ENCODE measurements at regions not wholly inside any gene's neighbourhood (a gene's known extent, or its start where the extent isn't known, plus 50 kb on each side); places are given as distances from the start of the nearest gene placed in this dataset.
A peak's percentile ranks its signal among the peaks of the same experiment; 100 is the strongest.
"Not testable (repeated sequence)": the region's sequence is repeated elsewhere in the genome, so short reads cannot be mapped to it uniquely, and the experiment has no call there.

GRCh38 chr20:48339986-48340882 is 487.6 kb downstream of the PREX1 start:
- peak overlapping the region in 1 of 3 donors; percentile 56 for H3K27ac Mint-ChIP-seq
- peaks cover 19% of the 10 kb centered on the region for H3K27me3 Mint-ChIP-seq
- H3K4me3 Mint-ChIP-seq = peak overlapping the region in 2 of 4 donors; percentile 40 to 80

GRCh38 chr20:48339190-48339985 is 488.4 kb downstream of the PREX1 start:
- Mint-ChIP-seq H3K36me3 (no peaks in the 10 kb centered on the region), H3K4me3 (peak overlapping the region in 2 of 4 donors; percentile 40 to 80), H3K27ac (no peak overlapping the region), H3K4me1 (peaks cover 10 to 26% (median 25%) of the 10 kb centered on the region in 3 donors), H3K27me3 (peaks cover 21% of the 10 kb centered on the region), H3K9me3 (peaks cover 0 to 4% (median 0%) of the 10 kb centered on the region in 3 donors)

More at GRCh38 chr20:48339986-48340882, 487.6 kb downstream of the PREX1 start:
- peaks cover 0 to 4% (median 0%) of the 10 kb centered on the region in 3 donors for H3K9me3 Mint-ChIP-seq
- peaks cover 10 to 26% (median 25%) of the 10 kb centered on the region in 3 donors for H3K4me1 Mint-ChIP-seq
- no peaks in the 10 kb centered on the region for H3K36me3 Mint-ChIP-seq

- Mint-ChIP-seq H3K27ac (no peak overlapping the region), H3K4me1 (peaks cover 10 to 26% (median 25%) of the 10 kb centered on the region in 3 donors), H3K4me3 (no peak overlapping the region), H3K27me3 (peaks cover 22% of the 10 kb centered on the region), H3K9me3 (peaks cover 0 to 4% (median 0%) of the 10 kb centered on the region in 3 donors), H3K36me3 (no peaks in the 10 kb centered on the region)
These were observed 489.1 kb downstream of the PREX1 start for GRCh38 chr20:48338717-48339116.

GRCh38 chr20:48336597-48336996 is 491.2 kb downstream of the PREX1 start:
- peaks cover 10 to 25% (median 25%) of the 10 kb centered on the region in 3 donors for H3K4me1 Mint-ChIP-seq
- no peak overlapping the region for H3K4me3 Mint-ChIP-seq
- no peak overlapping the region for H3K27ac Mint-ChIP-seq
- peaks cover 2% of the 10 kb centered on the region for H3K36me3 Mint-ChIP-seq
- peaks cover 0 to 5% (median 0%) of the 10 kb centered on the region in 3 donors for H3K9me3 Mint-ChIP-seq
- peaks cover 22% of the 10 kb centered on the region for H3K27me3 Mint-ChIP-seq

- Mint-ChIP-seq H3K4me1 (peaks cover 6 to 18% (median 17%) of the 10 kb centered on the region in 3 donors), H3K9me3 (peaks cover 0 to 5% (median 0%) of the 10 kb centered on the region in 3 donors), H3K36me3 (peaks cover 2% of the 10 kb centered on the region), H3K4me3 (no peak overlapping the region), H3K27ac (no peak overlapping the region), H3K27me3 (peaks cover 18% of the 10 kb centered on the region)
These were observed 492.3 kb downstream of the PREX1 start for GRCh38 chr20:48335308-48336050.

GRCh38 chr20:48333707-48334106 is 494.1 kb downstream of the PREX1 start:
- Mint-ChIP-seq H3K27ac (no peak overlapping the region), H3K27me3 (peaks cover 18% of the 10 kb centered on the region), H3K36me3 (peaks cover 2% of the 10 kb centered on the region), H3K4me3 (no peak overlapping the region), H3K9me3 (peaks cover 0 to 5% (median 0%) of the 10 kb centered on the region in 3 donors), H3K4me1 (peaks cover under 1 to 1% (median 1%) of the 10 kb centered on the region in 3 donors)

GRCh38 chr20:48332555-48332954 is 495.2 kb downstream of the PREX1 start:
- Mint-ChIP-seq H3K27me3 (peaks cover 15% of the 10 kb centered on the region), H3K4me3 (no peak overlapping the region), H3K36me3 (peaks cover 2% of the 10 kb centered on the region), H3K27ac (no peak overlapping the region), H3K4me1 (no peaks in the 10 kb centered on the region), H3K9me3 (peaks cover 0 to 5% (median 0%) of the 10 kb centered on the region in 3 donors)

- H3K36me3 Mint-ChIP-seq = peaks cover 2% of the 10 kb centered on the region
- H3K4me1 Mint-ChIP-seq = no peaks in the 10 kb centered on the region
- H3K27me3 Mint-ChIP-seq = peaks cover 7% of the 10 kb centered on the region
- no peak overlapping the region for H3K27ac Mint-ChIP-seq
- H3K9me3 Mint-ChIP-seq = peaks cover 0 to 1% (median 0%) of the 10 kb centered on the region in 3 donors
- no peak overlapping the region for H3K4me3 Mint-ChIP-seq
These were observed 496.1 kb downstream of the PREX1 start for GRCh38 chr20:48331518-48332286.

GRCh38 chr20:48329676-48330664 is 497.8 kb downstream of the PREX1 start:
- H3K9me3 Mint-ChIP-seq = peaks cover 0 to 1% (median 1%) of the 10 kb centered on the region in 3 donors
- H3K4me3 Mint-ChIP-seq = no peak overlapping the region
- H3K36me3 Mint-ChIP-seq = peaks cover 2% of the 10 kb centered on the region
- H3K27ac Mint-ChIP-seq = no peak overlapping the region
- H3K27me3 Mint-ChIP-seq = peaks cover 6% of the 10 kb centered on the region
- H3K4me1 Mint-ChIP-seq = no peaks in the 10 kb centered on the region

- H3K9me3 Mint-ChIP-seq = peaks cover 0 to 3% (median 1%) of the 10 kb centered on the region in 3 donors
- peaks cover 3% of the 10 kb centered on the region for H3K27me3 Mint-ChIP-seq
- H3K4me1 Mint-ChIP-seq = no peaks in the 10 kb centered on the region
- H3K4me3 Mint-ChIP-seq = no peak overlapping the region
- peaks cover 2% of the 10 kb centered on the region for H3K36me3 Mint-ChIP-seq
- no peak overlapping the region for H3K27ac Mint-ChIP-seq
These were observed 498.7 kb downstream of the PREX1 start for GRCh38 chr20:48329031-48329615.

- H3K9me3 Mint-ChIP-seq, H3K27ac Mint-ChIP-seq, H3K4me3 Mint-ChIP-seq, H3K27me3 Mint-ChIP-seq, H3K36me3 Mint-ChIP-seq, H3K4me1 Mint-ChIP-seq: not testable (repeated sequence)
These were observed 500.0 kb downstream of the PREX1 start for GRCh38 chr20:48327848-48328247.

GRCh38 chr20:48326868-48327267 is 500.9 kb downstream of the PREX1 start:
- H3K27me3 Mint-ChIP-seq = peaks cover 6% of the 10 kb centered on the region

GRCh38 chr20:48326434-48326691 is 501.4 kb downstream of the PREX1 start:
- H3K36me3 Mint-ChIP-seq = no peaks in the 10 kb centered on the region
- H3K9me3 Mint-ChIP-seq = peaks cover 0 to 3% (median 0%) of the 10 kb centered on the region in 3 donors
- peaks cover 2% of the 10 kb centered on the region for H3K27me3 Mint-ChIP-seq
- H3K4me1 Mint-ChIP-seq = no peaks in the 10 kb centered on the region
- H3K4me3 Mint-ChIP-seq = no peak overlapping the region
- H3K27ac Mint-ChIP-seq = no peak overlapping the region

More at GRCh38 chr20:48326868-48327267, 500.9 kb downstream of the PREX1 start:
- Mint-ChIP-seq H3K9me3 (peaks cover 0 to 3% (median 1%) of the 10 kb centered on the region in 3 donors), H3K4me3 (no peak overlapping the region), H3K27ac (no peak overlapping the region), H3K4me1 (no peaks in the 10 kb centered on the region), H3K36me3 (peaks cover 2% of the 10 kb centered on the region)

Measured in IgD-negative memory B cell (primary cell).